GM12878 (cell line): ENCODE measurements at regions not wholly inside any gene's neighbourhood (a gene's known extent, or its start where the extent isn't known, plus 50 kb on each side); places are given as distances from the start of the nearest gene placed in this dataset.

Experiments
- CBX5 ChIP-seq: sonication (generic); IDR thresholded peaks from 2 replicates; pipeline ENCODE4 v1.6.1; 2016; ENCODE audit warnings: low read depth, moderate library complexity, mild to moderate bottlenecking, inconsistent platforms
- CREB1 ChIP-seq: IDR thresholded peaks from 2 replicates; pipeline ENCODE4 v1.6.1; 2012; ENCODE audit warnings: low read depth, mild to moderate bottlenecking, inconsistent platforms
- CTCF ChIP-seq, 3 experiments: IDR thresholded peaks in 2 of 3; conservative IDR thresholded peaks in 1 of 3; 2 replicates each; pipeline ENCODE4 v1.5.1; 2011; ENCODE audit warnings: low read depth in 3 of 3, low read length in 3 of 3, mild to moderate bottlenecking in 3 of 3, control low read depth in 2 of 3, moderate library complexity in 2 of 3, inconsistent platforms in 1 of 3, mixed read lengths in 1 of 3; ENCODE audit not compliant: control insufficient read depth in 2 of 3, insufficient read depth in 1 of 3; ENCODE audit errors: extremely low read depth in 1 of 3
- HDAC6 ChIP-seq: fragments of 200-600 bp; sonication (generic); IDR thresholded peaks from one replicate; pipeline ENCODE4 v1.8.0; 2017; ENCODE audit warnings: antibody characterized with exemption; ENCODE audit not compliant: unreplicated experiment
- HDGF ChIP-seq: fragments of 450-650 bp; IDR thresholded peaks from 2 replicates; pipeline ENCODE4 v1.6.1; 2016; ENCODE audit warnings: antibody characterized with exemption
- JUND ChIP-seq: IDR thresholded peaks from 2 replicates; pipeline ENCODE4 v1.6.1; 2012; ENCODE audit warnings: low read depth, mild to moderate bottlenecking, low read length, improper control_type of control experiment, moderate library complexity
- MLLT1 ChIP-seq: fragments of 450-650 bp; IDR thresholded peaks from 2 replicates; pipeline ENCODE4 v1.6.1; 2016; ENCODE audit warnings: mild to moderate bottlenecking
- NFIC ChIP-seq: IDR thresholded peaks from 2 replicates; pipeline ENCODE4 v1.6.1; 2012; ENCODE audit warnings: low read depth, mild to moderate bottlenecking, inconsistent platforms, low read length, moderate library complexity
- PML ChIP-seq: IDR thresholded peaks from 2 replicates; pipeline ENCODE4 v1.6.1; 2012; ENCODE audit warnings: low read length, inconsistent platforms
- RAD21 ChIP-seq: IDR thresholded peaks from 2 replicates; pipeline ENCODE4 v1.6.1; 2011; ENCODE audit warnings: mild to moderate bottlenecking, low read depth, low read length, moderate library complexity; ENCODE audit not compliant: insufficient read depth
- RBBP5 ChIP-seq: fragments of 200-600 bp; sonication (generic); conservative IDR thresholded peaks from 2 replicates; pipeline ENCODE4 v1.6.1; 2016
- TF ChIP-seq, protein P1 (sequence below): IDR thresholded peaks from 2 replicates; pipeline ENCODE4 v1.6.1; 2012; ENCODE audit warnings: low read depth, low read length, improper control_type of control experiment

GRCh38 chr13:73661066-73661465 is 473.1 kb downstream of the KLF12 start:
- no peak for TF ChIP-seq CREB1
- no peak for TF ChIP-seq CTCF (IDR thresholded peaks at IDR 0.05 in 2 of 3, conservative IDR thresholded peaks at IDR 0.05 in 1 of 3; ENCODE audit: control insufficient read depth in 2 of 3, extremely low read depth in 1 of 3, insufficient read depth in 1 of 3, low read depth in 3 of 3, low read length in 3 of 3)
- no peak for TF ChIP-seq PML
- no peak for TF ChIP-seq NFIC
- TF ChIP-seq RBBP5, result no peak
- TF ChIP-seq, protein P1, sequence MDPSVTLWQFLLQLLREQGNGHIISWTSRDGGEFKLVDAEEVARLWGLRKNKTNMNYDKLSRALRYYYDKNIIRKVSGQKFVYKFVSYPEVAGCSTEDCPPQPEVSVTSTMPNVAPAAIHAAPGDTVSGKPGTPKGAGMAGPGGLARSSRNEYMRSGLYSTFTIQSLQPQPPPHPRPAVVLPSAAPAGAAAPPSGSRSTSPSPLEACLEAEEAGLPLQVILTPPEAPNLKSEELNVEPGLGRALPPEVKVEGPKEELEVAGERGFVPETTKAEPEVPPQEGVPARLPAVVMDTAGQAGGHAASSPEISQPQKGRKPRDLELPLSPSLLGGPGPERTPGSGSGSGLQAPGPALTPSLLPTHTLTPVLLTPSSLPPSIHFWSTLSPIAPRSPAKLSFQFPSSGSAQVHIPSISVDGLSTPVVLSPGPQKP, result no peak
- TF ChIP-seq RAD21, result no peak
- no peak for TF ChIP-seq CBX5
- no peak for TF ChIP-seq JUND
- TF ChIP-seq MLLT1, result no peak
- no peak for TF ChIP-seq HDGF
- TF ChIP-seq HDAC6, result no peak
